GM12875 (cell line): ENCODE measurements at regions not wholly inside any gene's neighbourhood (a gene's known extent, or its start where the extent isn't known, plus 50 kb on each side); places are given as distances from the start of the nearest gene placed in this dataset.

Source experiments
- H3K4me3 ChIP-seq: one replicate; pipeline ENCODE4 v1.5.1; 2011; ENCODE audit warnings: low read depth, low read length, control low read depth
- CTCF ChIP-seq: IDR thresholded peaks from 2 replicates; pipeline ENCODE4 v1.5.1; 2011; ENCODE audit warnings: low read depth, mild to moderate bottlenecking, control low read depth, inconsistent platforms, low read length, moderate library complexity, borderline replicate concordance; ENCODE audit not compliant: insufficient read depth

GRCh38 chr9:11038366-11038765, 425.6 kb upstream of the PTPRD start:
- H3K4me3 ChIP-seq: no peak overlapping the region
- TF ChIP-seq CTCF: no peak

GRCh38 chr9:11039006-11039405, 426.2 kb upstream of the PTPRD start:
- H3K4me3 ChIP-seq: no peak overlapping the region

DNA sequence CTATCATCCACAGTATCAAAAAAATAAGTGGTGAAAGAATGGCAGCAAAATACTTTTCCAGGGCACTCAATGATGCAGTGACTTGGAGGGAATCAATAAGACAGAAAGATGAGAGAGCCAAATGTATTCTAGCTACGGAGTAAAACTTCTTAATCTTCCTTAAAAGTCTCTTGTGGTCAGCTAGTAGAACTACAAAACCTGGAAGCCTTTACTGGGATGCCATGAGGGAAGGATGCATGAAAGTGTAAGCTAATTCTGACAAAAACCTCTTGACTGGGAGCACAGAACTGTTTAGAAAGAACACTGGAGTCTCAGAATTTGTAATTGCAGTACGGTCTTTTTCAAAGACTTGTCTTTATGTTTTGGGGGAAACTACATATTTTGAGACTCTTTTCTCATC, 432.8 kb upstream of the PTPRD start:
- no peak for TF ChIP-seq CTCF
- H3K4me3 ChIP-seq: no peak overlapping the region

More at GRCh38 chr9:11039006-11039405, 426.2 kb upstream of the PTPRD start:
- TF ChIP-seq CTCF: no peak

GRCh38 chr9:11063263-11063662, 450.5 kb upstream of the PTPRD start:
- H3K4me3 ChIP-seq: no peak overlapping the region
- TF ChIP-seq CTCF: no peak

DNA sequence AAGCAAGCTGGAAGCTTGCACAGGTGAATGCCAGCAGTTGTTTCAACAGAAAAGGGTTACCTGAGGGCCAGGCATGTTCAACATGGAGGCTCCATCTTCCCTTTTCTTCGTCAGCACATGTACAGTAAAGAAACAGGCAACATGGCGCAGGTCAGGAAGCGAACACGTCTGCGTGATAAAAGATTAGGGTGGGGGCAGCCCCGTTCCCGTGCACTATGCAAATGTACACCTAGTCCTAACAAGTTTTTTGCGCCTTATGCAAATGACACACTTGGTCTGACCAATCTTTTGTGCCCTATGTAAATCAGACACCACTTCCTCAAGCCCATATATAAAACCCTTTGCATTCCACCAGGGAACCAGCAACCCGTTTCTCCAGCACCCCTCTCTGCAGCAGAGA, 452.1 kb upstream of the PTPRD start:
- no peak overlapping the region for H3K4me3 ChIP-seq
- no peak for TF ChIP-seq CTCF

- no peak for TF ChIP-seq CTCF
- no peak overlapping the region for H3K4me3 ChIP-seq
Observed at GRCh38 chr9:11072176-11072575, 459.4 kb upstream of the PTPRD start.

DNA sequence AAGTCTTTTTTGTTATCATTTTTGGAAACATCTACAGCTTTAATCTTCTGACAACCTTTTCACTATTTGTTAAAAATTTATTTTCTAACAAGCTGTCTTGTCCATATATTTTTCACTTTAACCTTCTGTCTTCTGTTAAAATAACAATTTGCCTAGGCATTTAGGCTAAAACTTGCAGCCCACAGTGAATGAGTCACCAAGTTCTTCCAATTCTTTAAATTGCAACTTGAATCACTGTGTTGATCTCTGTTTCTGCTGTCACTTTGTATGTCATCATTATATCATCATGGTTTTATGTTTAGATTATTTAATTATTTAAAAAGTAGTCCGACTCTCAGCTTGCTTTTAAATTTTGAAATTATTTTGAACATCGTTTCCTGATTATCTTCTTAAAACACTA, 473.8 kb upstream of the PTPRD start:
- H3K4me3 ChIP-seq: no peak overlapping the region
- TF ChIP-seq CTCF: no peak
